Stomach (tissue), 8 donors: ENCODE measurements at regions not wholly inside any gene's neighbourhood (a gene's known extent, or its start where the extent isn't known, plus 50 kb on each side); places are given as distances from the start of the nearest gene placed in this dataset.

Source experiments
- DNase-seq, 2 donors: peaks; one replicate each; pipeline versions ENCODE4 v3.0.0 to v3.0.0-alpha.2; 2013 to 2019
- H3K27ac ChIP-seq, 5 donors: fragments of 200-600 bp in 4 of 5; sonication (generic) in 4 of 5; one replicate each; pipeline ENCODE4 v1.5.1; 2013 to 2019; ENCODE audit warnings: mild to moderate bottlenecking in 1 of 5, moderate library complexity in 1 of 5
- H3K27me3 ChIP-seq, 3 donors: fragments of 200-600 bp; sonication (generic); one replicate each; pipeline ENCODE4 v1.5.1; 2017 to 2019; ENCODE audit warnings: mixed run types in 1 of 3
- H3K36me3 ChIP-seq, 4 donors: fragments of 200-600 bp; sonication (generic); 1 replicate in 3 of 4; 2 replicates in 1 of 4; pipeline ENCODE4 v1.5.1; 2016 to 2019
- H3K4me1 ChIP-seq, 4 donors: fragments of 200-600 bp; sonication (generic); one replicate each; pipeline ENCODE4 v1.5.1; 2016 to 2019
- H3K4me3 ChIP-seq, 4 donors: fragments of 200-600 bp; sonication (generic) in 3 of 4; one replicate each; pipeline ENCODE4 v1.5.1; 2016 to 2019; ENCODE audit warnings: mild to moderate bottlenecking in 1 of 4
- H3K9me3 ChIP-seq, 4 donors: fragments of 200-600 bp; sonication (generic); one replicate each; pipeline ENCODE4 v1.5.1; 2016 to 2019
- CTCF ChIP-seq, 7 experiments: fragments of 450-650 bp in 4 of 7; fragments of 200-600 bp in 3 of 7; sonication (generic) in 3 of 7; IDR thresholded peaks; one replicate each; pipeline ENCODE4 v1.5.1; 2016 to 2019; ENCODE audit warnings: antibody characterized with exemption in 7 of 7, control low read depth in 2 of 7, mild to moderate bottlenecking in 1 of 7
- EP300 ChIP-seq: sonication (generic); formaldehyde crosslinking; IDR thresholded peaks from one replicate; pipeline ENCODE4 v1.6.1; 2017; ENCODE audit warnings: antibody characterized with exemption
- POLR2A ChIP-seq, 4 donors: fragments of 450-650 bp; IDR thresholded peaks; one replicate each; pipeline ENCODE4 v1.6.1; 2016; ENCODE audit warnings: antibody characterized with exemption in 4 of 4, control low read depth in 2 of 4, mild to moderate bottlenecking in 1 of 4, moderate library complexity in 1 of 4
- POLR2AphosphoS5 ChIP-seq, 3 donors: sonication (generic); formaldehyde crosslinking; IDR thresholded peaks; one replicate each; pipeline ENCODE4 v1.6.1; 2016; ENCODE audit warnings: antibody characterized with exemption in 3 of 3
- WGBS, 5 donors: extraction: QIAGEN DNeasy Blood & Tissue Kit in 3 of 5; methylation state at CpG; one replicate each; pipeline versions ENCODE4 v1.1.5 to v1.1.7; 2013 to 2018; 5-methylcytosine and 5-hydroxymethylcytosine counted together
- intact Hi-C: fragments of 100-400 bp; cut with DNase I; formaldehyde crosslinking; loops from one replicate; pipeline ENCODE4 v1.15.1; 2023; ENCODE audit warnings: low total_unique reads
- donor health status: healthy with polysubstance abuse.
- donor health status: Bipolar disorder and iron deficiency.
- donor health status: healthy.

- no peak overlapping the region for H3K27ac ChIP-seq
- no peaks in the 10 kb centered on the region for H3K36me3 ChIP-seq
- H3K9me3 ChIP-seq = no peaks in the 10 kb centered on the region
- H3K4me3 ChIP-seq = no peak overlapping the region
- 86 to 98% (median 95%) methylated on average over 1 of the region's 1 CpG for WGBS, 5 donors
- intact Hi-C loops = no loop called here
- H3K27me3 ChIP-seq = no peaks in the 10 kb centered on the region
- no peaks in the 10 kb centered on the region for H3K4me1 ChIP-seq
- TF ChIP-seq POLR2AphosphoS5 (IDR thresholded peaks at IDR 0.05) (no peak), EP300 (no peak), CTCF (IDR thresholded peaks at IDR 0.05) (no peak), POLR2A (IDR thresholded peaks at IDR 0.05) (no peak)
- DNase-seq = no peak
Observed at GRCh38 chr10:44564361-44564760, 179.5 kb upstream of the CXCL12 start.

- Histone ChIP-seq H3K36me3 (no peaks in the 10 kb centered on the region), H3K9me3 (no peaks in the 10 kb centered on the region), H3K4me1 (no peaks in the 10 kb centered on the region), H3K27ac (no peak overlapping the region), H3K27me3 (no peaks in the 10 kb centered on the region), H3K4me3 (no peak overlapping the region)
- intact Hi-C loops = no loop called here
- TF ChIP-seq POLR2AphosphoS5 (IDR thresholded peaks at IDR 0.05) (no peak), CTCF (IDR thresholded peaks at IDR 0.05) (no peak), EP300 (no peak), POLR2A (IDR thresholded peaks at IDR 0.05) (no peak)
- WGBS, 5 donors = 43 to 74% (median 58%) methylated on average over 2 to 3 of the region's 3 CpGs
- no peak for DNase-seq
Observed at GRCh38 chr10:44564790-44565189, 179.9 kb upstream of the CXCL12 start.

- H3K4me3 ChIP-seq = no peak overlapping the region
- no peaks in the 10 kb centered on the region for H3K9me3 ChIP-seq
- intact Hi-C loops = no loop called here
- TF ChIP-seq POLR2A (IDR thresholded peaks at IDR 0.05) (no peak), POLR2AphosphoS5 (IDR thresholded peaks at IDR 0.05) (no peak), CTCF (IDR thresholded peaks at IDR 0.05) (no peak), EP300 (no peak)
- H3K27ac ChIP-seq = no peak overlapping the region
- no peak for DNase-seq
- H3K27me3 ChIP-seq = no peaks in the 10 kb centered on the region
- WGBS, 5 donors = 50 to 94% (median 60%) methylated on average over 1 of the region's 1 CpG
- H3K4me1 ChIP-seq = no peaks in the 10 kb centered on the region
- no peaks in the 10 kb centered on the region for H3K36me3 ChIP-seq
Observed at GRCh38 chr10:44566786-44567185, 181.9 kb upstream of the CXCL12 start.

GRCh38 chr10:44567471-44567870 lies 182.6 kb upstream of the CXCL12 start:
- no peak overlapping the region for H3K4me3 ChIP-seq
- intact Hi-C loops = no loop called here
- H3K27me3 ChIP-seq = no peaks in the 10 kb centered on the region
- TF ChIP-seq EP300 (no peak), POLR2AphosphoS5 (IDR thresholded peaks at IDR 0.05) (no peak), CTCF (IDR thresholded peaks at IDR 0.05) (no peak), POLR2A (IDR thresholded peaks at IDR 0.05) (no peak)
- 34 to 56% (median 50%) methylated on average over 1 of the region's 1 CpG for WGBS, 5 donors
- no peak for DNase-seq
- no peaks in the 10 kb centered on the region for H3K9me3 ChIP-seq
- H3K4me1 ChIP-seq = no peaks in the 10 kb centered on the region
- no peaks in the 10 kb centered on the region for H3K36me3 ChIP-seq
- H3K27ac ChIP-seq = no peak overlapping the region
